ENCODE measurements at regions not wholly inside any gene's neighbourhood (a gene's known extent, or its start where the extent isn't known, plus 50 kb on each side); places are given as distances from the start of the nearest gene placed in this dataset.
"Not testable (repeated sequence)": the region's sequence is repeated elsewhere in the genome, so short reads cannot be mapped to it uniquely, and the experiment has no call there.

- peak overlapping the region; percentile 88 for H3K4me3 ChIP-seq
- WGBS, 3 donors = 25 to 28% (median 28%) methylated on average over 6 of the region's 6 CpGs
- intact Hi-C loops (cut with DNase I) = no loop called here
- no peaks in the 10 kb centered on the region for H3K9me3 ChIP-seq
- no peaks in the 10 kb centered on the region for H3K36me3 ChIP-seq (ENCODE audit: insufficient read depth in 1 of 2, low read depth in 1 of 2)
- H3K27me3 ChIP-seq (ENCODE audit: insufficient read depth in 3 of 3, low read length in 2 of 3) = no peaks in the 10 kb centered on the region
- peaks cover 13% of the 10 kb centered on the region for H3K4me1 ChIP-seq
- H3K27ac ChIP-seq = peak overlapping the region; percentile 94
- DNase-seq (no peak), ATAC-seq (no peak)
- TF ChIP-seq CTCF (IDR thresholded peaks at IDR 0.05) = no peak
Measured at GRCh38 chr9:94029932-94030317, 54.3 kb upstream of the PTPDC1 start.

GRCh38 chr9:94026816-94027215, 57.4 kb upstream of the PTPDC1 start:
- ATAC-seq (no peak), DNase-seq (no peak)
- Histone ChIP-seq H3K36me3 (ENCODE audit: insufficient read depth in 1 of 2, low read depth in 1 of 2) (no peaks in the 10 kb centered on the region), H3K27ac (no peak overlapping the region), H3K4me3 (no peak overlapping the region), H3K9me3 (no peaks in the 10 kb centered on the region), H3K27me3 (ENCODE audit: insufficient read depth in 3 of 3, low read length in 2 of 3) (no peaks in the 10 kb centered on the region), H3K4me1 (peaks cover 1% of the 10 kb centered on the region)
- no peak for TF ChIP-seq CTCF (IDR thresholded peaks at IDR 0.05)
- intact Hi-C loops (cut with DNase I) = no loop called here

GRCh38 chr9:94022476-94022875, 61.8 kb upstream of the PTPDC1 start:
- H3K4me1 ChIP-seq; H3K4me3 ChIP-seq; intact Hi-C loops (cut with DNase I); H3K27ac ChIP-seq; ATAC-seq; DNase-seq; H3K9me3 ChIP-seq; H3K36me3 ChIP-seq (ENCODE audit: insufficient read depth in 1 of 2, low read depth in 1 of 2); H3K27me3 ChIP-seq (ENCODE audit: insufficient read depth in 3 of 3, low read length in 2 of 3): not testable (repeated sequence)

GRCh38 chr9:94020836-94021235, 63.4 kb upstream of the PTPDC1 start:
- H3K27ac ChIP-seq; H3K4me1 ChIP-seq; H3K9me3 ChIP-seq; ATAC-seq; H3K36me3 ChIP-seq (ENCODE audit: insufficient read depth in 1 of 2, low read depth in 1 of 2); intact Hi-C loops (cut with DNase I); DNase-seq; H3K4me3 ChIP-seq; H3K27me3 ChIP-seq (ENCODE audit: insufficient read depth in 3 of 3, low read length in 2 of 3): not testable (repeated sequence)
- no CpG with 5 or more reads among the region's 2 CpGs for WGBS, 3 donors

- no peak overlapping the region for H3K27ac ChIP-seq
- intact Hi-C loops (cut with DNase I) = no loop called here
- no peak for TF ChIP-seq CTCF (IDR thresholded peaks at IDR 0.05)
- no peak for DNase-seq
- H3K4me3 ChIP-seq = no peak overlapping the region
- H3K9me3 ChIP-seq = no peaks in the 10 kb centered on the region
- no peak for ATAC-seq
- H3K36me3 ChIP-seq (ENCODE audit: insufficient read depth in 1 of 2, low read depth in 1 of 2) = no peaks in the 10 kb centered on the region
- H3K27me3 ChIP-seq (ENCODE audit: insufficient read depth in 3 of 3, low read length in 2 of 3) = no peaks in the 10 kb centered on the region
- no peaks in the 10 kb centered on the region for H3K4me1 ChIP-seq
- 10 to 19% (median 16%) methylated on average over 2 of the region's 2 CpGs for WGBS, 3 donors
Measured at GRCh38 chr9:94018628-94019027, 63.5 kb upstream of the BARX1 start.

- intact Hi-C loops (cut with DNase I) = no loop called here
- H3K27ac ChIP-seq = no peak overlapping the region
- WGBS, 3 donors = 51 to 65% (median 61%) methylated on average over 3 of the region's 3 CpGs
- H3K9me3 ChIP-seq = no peaks in the 10 kb centered on the region
- no peaks in the 10 kb centered on the region for H3K36me3 ChIP-seq (ENCODE audit: insufficient read depth in 1 of 2, low read depth in 1 of 2)
- H3K27me3 ChIP-seq (ENCODE audit: insufficient read depth in 3 of 3, low read length in 2 of 3) = no peaks in the 10 kb centered on the region
- DNase-seq (no peak), ATAC-seq (no peak)
- H3K4me1 ChIP-seq = no peaks in the 10 kb centered on the region
- H3K4me3 ChIP-seq = no peak overlapping the region
- no peak for TF ChIP-seq CTCF (IDR thresholded peaks at IDR 0.05)
Measured at GRCh38 chr9:94017939-94018531, 62.9 kb upstream of the BARX1 start.
